ENCODE measurements at regions not wholly inside any gene's neighbourhood (a gene's known extent, or its start where the extent isn't known, plus 50 kb on each side); places are given as distances from the start of the nearest gene placed in this dataset.

DNA sequence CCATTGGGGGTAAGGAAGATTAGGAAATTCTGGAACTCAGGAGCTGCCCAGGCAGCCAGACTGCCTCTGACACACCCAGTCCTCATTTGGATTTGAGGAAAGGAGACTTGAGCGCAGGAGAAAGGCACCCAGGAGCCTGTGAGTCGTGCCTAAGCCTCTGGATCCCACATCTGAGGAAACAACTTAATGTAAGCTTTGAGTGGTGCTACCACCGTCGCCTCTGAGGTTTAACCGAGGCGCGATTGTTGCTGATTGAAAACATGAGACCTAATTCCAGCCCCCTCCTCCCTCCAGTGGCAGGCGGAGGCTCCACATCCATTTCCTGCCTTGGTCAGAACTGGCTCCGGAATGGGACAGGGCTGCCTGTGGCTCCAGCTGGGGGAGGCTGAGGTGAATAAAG is 176.7 kb upstream of the PKDCC start:
- TF ChIP-seq, protein P1, sequence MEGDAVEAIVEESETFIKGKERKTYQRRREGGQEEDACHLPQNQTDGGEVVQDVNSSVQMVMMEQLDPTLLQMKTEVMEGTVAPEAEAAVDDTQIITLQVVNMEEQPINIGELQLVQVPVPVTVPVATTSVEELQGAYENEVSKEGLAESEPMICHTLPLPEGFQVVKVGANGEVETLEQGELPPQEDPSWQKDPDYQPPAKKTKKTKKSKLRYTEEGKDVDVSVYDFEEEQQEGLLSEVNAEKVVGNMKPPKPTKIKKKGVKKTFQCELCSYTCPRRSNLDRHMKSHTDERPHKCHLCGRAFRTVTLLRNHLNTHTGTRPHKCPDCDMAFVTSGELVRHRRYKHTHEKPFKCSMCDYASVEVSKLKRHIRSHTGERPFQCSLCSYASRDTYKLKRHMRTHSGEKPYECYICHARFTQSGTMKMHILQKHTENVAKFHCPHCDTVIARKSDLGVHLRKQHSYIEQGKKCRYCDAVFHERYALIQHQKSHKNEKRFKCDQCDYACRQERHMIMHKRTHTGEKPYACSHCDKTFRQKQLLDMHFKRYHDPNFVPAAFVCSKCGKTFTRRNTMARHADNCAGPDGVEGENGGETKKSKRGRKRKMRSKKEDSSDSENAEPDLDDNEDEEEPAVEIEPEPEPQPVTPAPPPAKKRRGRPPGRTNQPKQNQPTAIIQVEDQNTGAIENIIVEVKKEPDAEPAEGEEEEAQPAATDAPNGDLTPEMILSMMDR (IDR thresholded peaks at IDR 0.05; ENCODE audit: low read depth, low read length), result no peak
- no peak for TF ChIP-seq EZH2phosphoT487 (IDR thresholded peaks at IDR 0.05; ENCODE audit: low read depth)
